LHCN-M2 (cell line): ENCODE measurements at regions not wholly inside any gene's neighbourhood (a gene's known extent, or its start where the extent isn't known, plus 50 kb on each side); places are given as distances from the start of the nearest gene placed in this dataset.
"Not testable (repeated sequence)": the region's sequence is repeated elsewhere in the genome, so short reads cannot be mapped to it uniquely, and the experiment has no call there.

Experiments
- DNase-seq: peaks from one replicate; pipeline ENCODE4 v3.0.0-alpha.2; 2012; ENCODE audit warnings: low read depth

GRCh38 chr6:99668036-99668705 lies 61.5 kb downstream of the PRDM13 start:
- no peak for DNase-seq

- DNase-seq, result no peak
Measured at GRCh38 chr6:99689916-99690685, 83.5 kb downstream of the PRDM13 start.

GRCh38 chr6:99702287-99702686 lies 95.7 kb downstream of the PRDM13 start:
- not testable (repeated sequence) for DNase-seq

- DNase-seq, result no peak
Measured at GRCh38 chr6:99709062-99709461, 102.4 kb downstream of the PRDM13 start.

- DNase-seq, result no peak
Measured at GRCh38 chr6:99711302-99711701, 104.7 kb downstream of the PRDM13 start.

- DNase-seq, result no peak
Measured at GRCh38 chr6:99711925-99712324, 105.3 kb downstream of the PRDM13 start.

- DNase-seq, result no peak
Measured at GRCh38 chr6:99712519-99712918, 105.9 kb downstream of the PRDM13 start.

GRCh38 chr6:99722043-99722442 lies 115.4 kb downstream of the PRDM13 start:
- not testable (repeated sequence) for DNase-seq

GRCh38 chr6:99730237-99730636 lies 123.6 kb downstream of the PRDM13 start:
- not testable (repeated sequence) for DNase-seq

- no peak for DNase-seq
Measured at GRCh38 chr6:99736302-99736701, 129.7 kb downstream of the PRDM13 start.

- no peak for DNase-seq
Measured at GRCh38 chr6:99739526-99739925, 132.9 kb downstream of the PRDM13 start.

- no peak for DNase-seq
Measured at GRCh38 chr6:99741092-99741491, 134.5 kb downstream of the PRDM13 start.

GRCh38 chr6:99743647-99744046 lies 137.0 kb downstream of the PRDM13 start:
- DNase-seq, result no peak

- peak; percentile 39 for DNase-seq
Measured at GRCh38 chr6:99745651-99746050, 139.0 kb downstream of the PRDM13 start.

- DNase-seq, result peak; percentile 72
Measured at GRCh38 chr6:99746261-99746895, 139.7 kb downstream of the PRDM13 start.

GRCh38 chr6:99761711-99762110 lies 155.1 kb downstream of the PRDM13 start:
- no peak for DNase-seq

GRCh38 chr6:99768166-99768565 lies 161.5 kb downstream of the PRDM13 start:
- no peak for DNase-seq

GRCh38 chr6:99779631-99780555 lies 173.3 kb downstream of the PRDM13 start:
- DNase-seq, result no peak

GRCh38 chr6:99780556-99780885 lies 173.9 kb downstream of the PRDM13 start:
- DNase-seq, result no peak

- DNase-seq, result no peak
Measured at GRCh38 chr6:99789767-99790166, 183.1 kb downstream of the PRDM13 start.

- DNase-seq, result no peak
Measured at GRCh38 chr6:99790679-99791078, 184.0 kb downstream of the PRDM13 start.

- no peak for DNase-seq
Measured at GRCh38 chr6:99801805-99802204, 192.2 kb downstream of the MCHR2 start.
